ENCODE measurements at regions not wholly inside any gene's neighbourhood (a gene's known extent, or its start where the extent isn't known, plus 50 kb on each side); places are given as distances from the start of the nearest gene placed in this dataset.

DNA sequence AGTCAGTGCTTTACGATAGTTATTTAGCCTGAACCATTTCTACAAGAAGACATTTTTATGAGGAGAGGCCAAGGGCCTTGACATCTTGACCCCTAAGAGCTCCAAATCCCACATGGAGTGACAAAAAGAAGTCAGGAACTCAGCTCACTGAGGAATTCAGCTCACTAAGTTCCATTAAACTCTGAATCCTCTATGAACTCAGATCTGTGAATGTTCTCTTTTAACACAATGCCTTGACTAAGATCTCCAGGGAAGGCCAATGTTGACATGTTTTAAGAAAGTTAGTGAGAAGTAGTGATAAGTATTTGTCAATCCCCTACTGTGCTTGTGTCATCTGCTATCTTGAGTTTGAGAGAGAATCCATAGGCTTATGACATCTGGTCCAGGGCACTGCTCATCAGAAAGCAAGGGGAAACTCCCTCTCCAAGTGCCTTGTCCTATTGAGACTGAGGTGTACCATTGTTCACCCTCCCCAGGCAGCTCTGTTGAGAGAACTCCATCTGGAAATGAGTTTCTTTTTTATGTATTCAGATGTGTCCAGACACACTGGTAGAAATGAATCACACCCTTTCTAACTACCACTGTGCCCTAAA is 68.7 kb upstream of the PCDH19 start:
- TF ChIP-seq MXI1 (IDR thresholded peaks at IDR 0.05; ENCODE audit: low read depth, low read length), result no peak
- TF ChIP-seq ZNF274 (IDR thresholded peaks at IDR 0.05; ENCODE audit: borderline replicate concordance, low read depth, low read length), result no peak
- TF ChIP-seq, protein P1, sequence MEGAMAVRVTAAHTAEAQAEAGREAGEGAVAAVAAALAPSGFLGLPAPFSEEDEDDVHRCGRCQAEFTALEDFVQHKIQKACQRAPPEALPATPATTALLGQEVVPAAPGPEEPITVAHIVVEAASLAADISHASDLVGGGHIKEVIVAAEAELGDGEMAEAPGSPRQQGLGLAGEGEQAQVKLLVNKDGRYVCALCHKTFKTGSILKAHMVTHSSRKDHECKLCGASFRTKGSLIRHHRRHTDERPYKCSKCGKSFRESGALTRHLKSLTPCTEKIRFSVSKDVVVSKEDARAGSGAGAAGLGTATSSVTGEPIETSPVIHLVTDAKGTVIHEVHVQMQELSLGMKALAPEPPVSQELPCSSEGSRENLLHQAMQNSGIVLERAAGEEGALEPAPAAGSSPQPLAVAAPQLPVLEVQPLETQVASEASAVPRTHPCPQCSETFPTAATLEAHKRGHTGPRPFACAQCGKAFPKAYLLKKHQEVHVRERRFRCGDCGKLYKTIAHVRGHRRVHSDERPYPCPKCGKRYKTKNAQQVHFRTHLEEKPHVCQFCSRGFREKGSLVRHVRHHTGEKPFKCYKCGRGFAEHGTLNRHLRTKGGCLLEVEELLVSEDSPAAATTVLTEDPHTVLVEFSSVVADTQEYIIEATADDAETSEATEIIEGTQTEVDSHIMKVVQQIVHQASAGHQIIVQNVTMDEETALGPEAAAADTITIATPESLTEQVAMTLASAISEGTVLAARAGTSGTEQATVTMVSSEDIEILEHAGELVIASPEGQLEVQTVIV (CRISPR knock-in tag; IDR thresholded peaks at IDR 0.05; ENCODE audit: borderline replicate concordance), result no peak
- no peak for TF ChIP-seq JUN (IDR thresholded peaks at IDR 0.05; ENCODE audit: borderline replicate concordance, low read depth, low read length)
- no peak for TF ChIP-seq JUN (CRISPR knock-in tag; IDR thresholded peaks at IDR 0.05; ENCODE audit: borderline replicate concordance)
- TF ChIP-seq GABPA (tag; conservative IDR thresholded peaks at IDR 0.05; ENCODE audit: low read depth), result no peak
- no peak for TF ChIP-seq POLR2A (conservative IDR thresholded peaks at IDR 0.05)
- no peak for TF ChIP-seq EP300 (IDR thresholded peaks at IDR 0.05; ENCODE audit: low read length)
- no peak for TF ChIP-seq HMG20A (CRISPR knock-in tag; conservative IDR thresholded peaks at IDR 0.05)
- TF ChIP-seq RFX5 (IDR thresholded peaks at IDR 0.05; ENCODE audit: low read depth, low read length), result no peak
- no peak for TF ChIP-seq CBFA2T2 (conservative IDR thresholded peaks at IDR 0.05)
